HG03520 (cell line): ENCODE measurements at regions not wholly inside any gene's neighbourhood (a gene's known extent, or its start where the extent isn't known, plus 50 kb on each side); places are given as distances from the start of the nearest gene placed in this dataset.
"Not testable (repeated sequence)": the region's sequence is repeated elsewhere in the genome, so short reads cannot be mapped to it uniquely, and the experiment has no call there.

Experiments
- ATAC-seq: cut with Tn5 transposase; IDR thresholded peaks from one replicate; pipeline ENCODE4 v1.9.1; 2021; ENCODE audit warnings: mild to moderate bottlenecking, moderate library complexity; ENCODE audit not compliant: unreplicated experiment

DNA sequence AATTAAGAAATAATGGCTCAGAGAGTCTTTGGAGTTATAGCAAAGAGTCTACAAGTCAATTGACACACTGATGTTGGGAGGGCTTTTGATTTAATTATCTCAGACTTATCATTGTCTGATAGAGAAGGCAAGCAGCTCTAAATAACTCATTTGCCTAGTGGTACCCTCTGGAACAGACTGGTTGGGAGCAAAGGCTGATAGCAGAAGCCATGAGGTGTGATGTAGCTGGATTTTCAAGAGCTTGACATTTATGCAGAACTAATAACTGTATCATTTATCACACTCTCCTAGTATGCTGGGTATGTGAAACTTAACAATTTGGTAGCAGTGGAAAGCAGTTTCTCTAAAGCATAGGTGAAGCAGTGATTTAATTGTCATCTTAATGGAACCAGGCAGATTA lies 380.6 kb downstream of the TENT5A start:
- no peak for ATAC-seq

DNA sequence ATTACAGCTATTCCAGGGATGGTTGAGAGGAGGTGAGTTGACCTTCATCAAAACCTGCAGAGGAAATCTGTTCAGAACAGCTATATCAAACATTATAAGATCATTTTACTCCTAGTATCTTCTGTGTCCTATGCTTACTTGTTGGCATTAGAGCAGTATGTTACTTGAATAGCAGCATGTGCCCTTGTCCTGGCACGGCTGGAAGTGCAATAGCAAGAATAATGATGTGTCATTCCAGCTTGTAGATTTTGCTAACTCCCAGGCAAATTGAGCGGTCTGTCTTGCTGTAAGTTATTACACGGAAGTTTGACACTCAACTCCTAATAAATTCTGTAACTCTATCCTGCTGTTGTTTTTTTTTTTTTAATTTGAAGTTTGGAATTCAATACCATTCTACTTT lies 385.5 kb downstream of the TENT5A start:
- ATAC-seq, result no peak

DNA sequence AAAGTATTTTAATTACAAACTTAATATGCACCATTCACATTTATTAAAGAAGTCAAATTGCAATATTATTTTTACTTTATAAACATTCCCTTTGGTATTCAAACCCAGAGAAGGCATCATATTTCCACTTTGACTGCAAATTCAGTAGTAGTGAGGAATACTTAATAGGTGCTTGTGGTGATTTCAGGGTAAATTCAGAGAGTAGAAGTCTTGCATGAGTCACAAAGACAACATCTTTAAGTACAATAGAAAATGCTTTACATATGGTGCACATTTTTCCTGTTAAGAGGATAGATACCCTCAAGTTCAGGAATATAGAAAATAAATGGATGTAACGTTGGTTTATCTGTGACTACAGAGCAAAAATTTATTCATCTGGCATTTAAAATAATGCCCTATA lies 390.2 kb downstream of the TENT5A start:
- no peak for ATAC-seq

DNA sequence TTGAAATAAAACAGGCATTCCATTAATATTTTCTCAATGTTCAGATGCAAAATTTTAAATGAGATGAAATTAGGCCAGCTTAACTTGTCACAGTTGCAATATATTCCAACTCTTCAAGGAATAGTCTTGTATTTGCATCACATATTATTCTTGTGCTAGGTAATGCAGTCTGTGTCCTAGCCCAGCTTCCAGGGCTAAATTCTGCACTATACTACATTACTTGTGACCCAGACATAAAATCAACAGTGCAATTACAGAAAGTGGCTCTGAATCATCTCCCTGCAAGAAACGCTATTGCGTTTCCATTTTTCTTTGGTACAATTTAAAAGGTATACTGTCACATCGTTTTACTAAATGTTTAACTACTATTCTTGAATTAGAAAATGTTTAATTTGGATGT lies 399.2 kb downstream of the TENT5A start:
- no peak for ATAC-seq

DNA sequence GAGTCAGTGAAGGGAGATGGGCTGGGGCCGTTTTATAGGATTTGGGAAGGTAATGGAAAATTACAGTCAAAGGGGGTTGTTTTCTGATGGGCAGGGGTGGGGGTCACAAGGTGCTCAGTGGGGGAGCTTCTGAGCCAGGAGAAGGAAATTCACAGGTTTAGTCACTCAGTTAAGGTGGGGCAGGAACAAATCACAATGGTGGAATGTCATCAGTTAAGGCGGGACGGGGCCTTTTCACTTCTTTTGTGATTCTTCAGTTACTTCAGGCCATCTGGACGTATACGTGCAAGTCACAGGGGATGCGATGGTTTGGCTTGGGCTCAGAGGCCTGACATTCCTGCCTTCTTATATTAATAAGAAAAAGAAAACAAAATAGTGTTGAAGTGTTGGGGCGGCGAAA lies 408.5 kb downstream of the TENT5A start:
- not testable (repeated sequence) for ATAC-seq

DNA sequence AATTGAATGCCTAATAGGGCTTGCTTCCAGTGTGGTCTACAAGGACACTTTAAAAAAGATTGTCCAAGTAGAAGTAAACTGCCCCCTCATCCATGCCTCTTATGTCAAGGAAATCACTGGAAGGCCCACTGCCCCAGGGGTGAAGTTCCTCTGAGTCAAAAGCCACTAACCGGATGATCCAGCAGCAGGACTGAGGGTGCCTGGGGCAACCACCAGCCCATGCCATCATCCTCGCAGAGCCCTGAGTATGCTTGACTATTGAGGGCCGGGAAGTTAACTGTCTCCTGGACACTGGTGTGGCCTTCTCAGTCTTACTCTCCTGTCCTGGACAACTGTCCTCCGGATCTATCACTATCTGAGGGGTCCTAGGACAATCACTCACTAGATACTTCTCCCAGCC lies 411.5 kb downstream of the TENT5A start:
- ATAC-seq, result no peak

DNA sequence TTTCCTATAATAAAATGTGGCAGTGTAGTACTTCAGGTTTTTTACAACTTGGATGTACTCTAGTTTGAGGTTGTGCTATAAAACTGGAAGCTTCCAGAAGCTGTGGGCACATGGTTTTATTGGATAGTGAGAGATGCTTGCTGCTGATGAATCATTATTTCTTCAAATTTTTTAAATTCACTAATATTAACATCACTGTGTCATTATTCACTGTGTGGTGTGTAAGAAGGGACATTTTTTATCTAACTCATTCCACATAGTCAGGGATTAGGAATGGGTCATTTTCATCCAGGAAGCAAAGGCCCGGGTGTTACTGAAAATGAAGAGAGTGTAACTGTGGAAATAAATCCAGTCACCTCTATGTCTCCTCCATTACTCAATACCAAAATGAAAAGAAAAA lies 421.0 kb downstream of the TENT5A start:
- no peak for ATAC-seq

DNA sequence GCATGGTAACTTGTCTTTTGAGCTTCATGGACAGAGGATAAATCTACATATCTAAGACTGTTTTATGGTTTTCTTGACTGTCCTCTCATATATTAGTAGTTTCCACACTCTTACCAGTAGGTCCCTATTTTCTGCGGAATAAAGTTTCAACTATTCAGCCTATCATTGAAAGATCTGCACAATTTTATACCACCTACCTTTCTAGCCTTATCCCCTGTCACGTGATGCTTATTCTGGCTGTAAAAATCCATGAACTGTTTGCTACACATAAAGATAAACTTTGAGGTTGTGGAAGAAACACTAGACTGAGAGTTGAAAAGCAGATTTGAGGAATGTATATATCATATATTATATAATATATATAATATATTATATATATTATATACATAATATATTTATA lies 423.8 kb downstream of the TENT5A start:
- no peak for ATAC-seq

DNA sequence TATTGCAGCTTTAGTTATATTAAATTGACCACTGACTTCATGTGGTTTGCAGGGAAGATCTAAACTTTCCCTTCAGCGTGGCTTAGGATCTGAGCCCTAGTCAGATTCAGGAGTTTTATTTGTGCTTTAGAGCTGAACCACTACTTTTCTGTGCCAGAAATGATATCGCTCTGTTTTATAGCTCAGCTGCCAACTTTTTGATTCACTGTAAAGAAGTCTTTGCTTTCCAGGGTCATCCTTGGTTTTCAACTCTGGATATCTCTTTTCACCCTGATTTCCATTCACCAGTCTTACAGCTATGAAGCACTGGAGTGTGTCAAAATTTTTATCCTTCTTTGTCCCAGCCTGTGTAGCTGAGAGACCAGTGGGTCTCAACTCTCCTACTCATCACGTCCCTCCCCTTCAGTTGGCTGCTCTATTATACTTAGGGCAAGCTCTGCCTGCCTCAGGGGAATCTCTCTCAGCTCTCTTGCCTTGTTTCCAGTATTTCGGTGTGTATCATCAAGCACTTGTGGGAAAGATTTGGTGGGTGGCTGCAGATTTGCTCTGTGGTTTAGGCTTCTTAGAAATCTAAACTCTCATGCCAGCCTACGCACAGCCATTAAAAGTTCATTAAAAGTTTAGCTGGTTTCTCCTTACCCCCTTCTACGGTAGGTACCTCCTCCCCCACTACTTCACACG lies 425.5 kb downstream of the TENT5A start:
- no peak for ATAC-seq

DNA sequence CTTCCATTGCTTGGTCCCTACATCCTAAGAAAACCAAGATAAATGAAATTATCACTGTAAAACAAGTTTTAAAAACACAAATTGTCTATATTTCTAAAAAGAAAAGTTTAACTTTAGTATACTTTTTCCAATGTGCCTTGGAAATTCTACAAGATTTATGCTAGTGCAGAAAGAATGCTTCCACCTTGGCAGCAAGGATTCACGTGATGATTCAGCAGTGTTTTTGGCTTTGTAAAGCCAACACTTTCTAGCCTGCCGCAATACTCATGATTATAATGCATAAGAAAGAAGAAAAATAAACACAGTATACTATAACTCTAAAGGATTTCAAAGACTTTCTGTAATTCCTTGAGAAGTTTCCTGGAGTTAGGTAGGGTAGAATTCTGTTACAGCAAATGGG lies 442.7 kb downstream of the TENT5A start:
- no peak for ATAC-seq

DNA sequence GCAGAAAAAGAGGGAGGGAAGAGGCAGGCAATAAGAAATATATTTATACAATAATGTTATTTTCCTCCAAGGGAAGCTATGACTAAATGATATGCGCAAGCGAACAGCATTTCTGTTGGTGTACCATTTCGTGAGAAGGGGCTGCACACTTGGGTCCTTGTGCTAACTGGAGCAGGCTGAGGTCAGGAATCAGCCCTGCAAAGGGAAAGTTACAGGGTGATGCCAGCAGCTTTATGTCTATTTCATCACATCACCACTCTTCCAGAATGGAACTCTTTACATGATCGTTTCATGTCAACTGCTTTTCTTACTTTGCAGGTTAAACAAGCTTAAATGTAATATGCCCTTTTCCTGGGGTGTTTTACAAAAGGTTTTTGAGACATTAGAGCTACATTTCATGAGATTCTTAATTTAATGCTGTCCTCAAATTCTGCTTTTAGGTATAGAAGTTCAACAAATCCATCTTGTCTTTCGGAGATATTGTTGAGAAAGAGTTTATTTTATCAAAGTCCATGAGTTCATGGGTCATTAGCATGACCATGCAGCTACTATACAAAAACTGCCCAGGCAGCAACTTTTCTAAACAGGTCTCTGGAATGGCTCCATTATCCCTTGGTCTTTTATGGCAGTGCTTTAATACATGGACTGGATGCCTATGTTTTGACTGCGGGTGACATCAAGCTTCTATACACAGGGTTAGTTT lies 443.8 kb downstream of the TENT5A start:
- no peak for ATAC-seq

DNA sequence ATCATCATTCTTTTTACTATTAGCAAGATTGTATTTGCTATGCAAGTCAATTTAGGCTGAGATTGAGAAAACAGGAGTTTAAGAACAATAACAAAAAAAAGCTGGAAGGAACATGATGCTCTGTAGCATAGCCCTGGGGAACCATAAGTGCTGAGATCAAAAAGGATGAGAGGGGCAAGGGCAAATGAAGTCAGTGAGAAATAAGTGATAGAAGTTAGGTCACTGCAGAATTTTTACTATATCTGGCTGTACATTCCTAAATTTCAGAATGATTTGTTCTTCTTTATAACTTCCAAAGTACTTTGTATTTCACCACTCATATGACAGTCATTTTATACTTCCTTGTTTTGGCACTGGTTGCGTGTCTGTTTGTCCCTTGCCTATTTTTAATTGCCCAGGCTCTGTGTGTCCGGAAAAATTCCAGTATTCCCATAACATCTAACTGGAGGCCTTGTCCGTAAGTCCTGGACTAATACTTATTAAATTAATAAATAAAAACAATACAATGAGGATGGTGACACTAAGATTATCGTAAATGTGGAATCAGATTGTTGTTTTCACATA lies 444.7 kb downstream of the TENT5A start:
- no peak for ATAC-seq

DNA sequence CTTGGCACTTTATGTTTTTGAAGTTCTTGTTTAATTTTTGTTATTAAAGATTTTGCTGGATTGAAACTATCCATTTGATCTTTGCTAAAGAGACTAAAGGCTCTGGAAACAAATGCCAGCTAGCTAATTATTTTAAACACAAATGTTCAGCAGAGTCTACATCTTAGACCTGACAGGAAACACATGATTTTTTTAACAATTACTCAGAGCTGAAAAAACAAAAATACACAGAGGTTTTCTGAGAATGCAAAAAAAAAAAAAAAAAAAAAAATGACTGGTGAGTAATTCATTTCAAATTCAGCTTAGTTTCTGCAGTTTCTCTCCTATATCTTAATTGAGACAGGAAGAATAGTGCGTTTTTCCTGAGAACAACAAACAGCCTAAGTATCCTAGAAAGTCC lies 448.0 kb downstream of the TENT5A start:
- no peak for ATAC-seq

DNA sequence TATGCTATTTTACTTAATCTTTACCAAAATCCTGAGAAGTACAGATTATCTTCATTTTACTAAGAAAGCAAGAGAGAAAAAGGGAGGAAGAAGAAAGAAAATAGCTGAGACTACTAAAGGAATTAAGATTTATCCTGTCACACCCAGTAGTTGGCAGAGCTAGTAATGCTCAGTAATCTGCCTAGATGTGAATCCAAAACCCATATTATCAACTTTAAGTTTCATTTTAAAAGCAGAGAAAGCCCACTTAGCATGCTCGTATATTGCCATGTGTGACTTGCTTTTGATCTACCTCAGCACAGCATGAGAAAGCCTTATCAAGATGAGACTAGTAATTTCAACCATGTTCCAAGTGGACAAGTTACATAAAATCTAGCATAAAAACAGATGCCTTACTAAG lies 451.5 kb downstream of the TENT5A start:
- no peak for ATAC-seq

DNA sequence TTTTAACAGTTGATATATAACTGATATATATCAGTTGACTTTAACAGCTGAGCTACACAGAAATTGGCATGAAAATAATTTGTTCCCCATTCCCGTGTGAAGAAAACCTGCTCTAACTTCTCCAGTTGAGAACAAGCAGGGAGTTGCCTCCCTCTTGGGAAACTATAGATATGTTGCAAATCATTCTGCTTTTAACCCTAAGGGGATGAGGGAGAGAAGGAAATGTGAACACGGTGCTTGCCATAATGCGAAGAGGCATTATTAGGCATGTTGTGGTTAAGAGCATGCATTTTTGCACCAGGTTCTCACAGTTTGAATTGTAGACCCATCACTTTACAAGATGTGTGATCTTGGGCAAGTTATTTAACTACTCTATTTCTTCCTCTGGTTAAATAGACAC lies 453.7 kb downstream of the TENT5A start:
- no peak for ATAC-seq

DNA sequence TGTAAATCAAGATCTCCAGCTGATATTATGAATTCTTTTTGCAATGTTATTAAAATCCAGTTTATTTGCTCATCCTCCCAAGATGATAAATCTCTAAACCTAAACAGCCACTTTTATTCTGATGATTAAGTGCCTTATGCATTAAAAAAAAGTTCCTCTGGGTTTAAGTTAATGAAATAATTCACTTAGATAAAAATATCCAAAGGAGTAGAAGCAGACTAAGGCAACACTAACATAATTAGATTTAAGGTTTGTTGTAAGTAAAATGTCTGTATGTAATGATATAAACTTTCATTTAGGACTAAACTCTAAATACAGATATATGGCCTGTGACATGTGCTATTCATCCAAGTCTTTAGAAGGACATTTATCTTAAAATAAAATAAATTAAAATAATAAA lies 457.2 kb downstream of the TENT5A start:
- no peak for ATAC-seq

DNA sequence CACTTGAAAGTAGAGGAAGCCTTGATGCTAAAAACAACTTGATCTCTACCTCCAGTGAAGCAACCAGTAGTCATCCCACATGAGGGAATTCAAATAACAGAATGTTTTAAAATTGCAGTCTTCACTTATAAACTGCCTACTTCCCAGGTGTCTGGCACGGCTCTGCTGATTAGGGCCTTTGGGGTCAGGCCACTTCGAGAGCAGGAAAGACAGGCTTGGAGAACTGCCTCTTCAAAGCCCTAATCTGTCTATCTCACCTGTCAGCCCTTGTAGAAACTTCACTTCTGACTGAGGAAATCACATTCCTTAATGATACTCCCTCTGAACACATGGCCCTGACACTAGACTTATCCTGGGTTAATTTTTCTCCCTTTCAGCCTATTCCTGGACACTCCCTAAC lies 458.6 kb downstream of the TENT5A start:
- ATAC-seq, result no peak

DNA sequence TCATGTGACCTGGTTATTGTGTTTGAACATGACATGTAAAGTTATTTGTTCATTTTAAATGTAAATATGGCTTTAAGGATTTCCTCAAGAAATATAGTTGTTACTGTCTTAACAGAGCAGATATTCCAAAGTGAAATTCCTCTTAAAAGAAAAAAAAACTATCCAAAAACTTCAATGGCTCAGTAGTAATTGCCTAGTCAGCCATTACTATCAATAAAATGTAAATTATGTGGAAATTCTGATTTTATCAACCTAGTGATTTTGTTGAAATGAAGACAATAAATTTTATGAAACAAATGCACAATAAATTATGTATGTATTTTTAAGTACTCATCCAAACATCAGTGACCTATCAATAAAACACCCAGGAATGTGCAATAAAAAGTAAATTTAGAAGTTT lies 463.3 kb downstream of the TENT5A start:
- ATAC-seq, result no peak

DNA sequence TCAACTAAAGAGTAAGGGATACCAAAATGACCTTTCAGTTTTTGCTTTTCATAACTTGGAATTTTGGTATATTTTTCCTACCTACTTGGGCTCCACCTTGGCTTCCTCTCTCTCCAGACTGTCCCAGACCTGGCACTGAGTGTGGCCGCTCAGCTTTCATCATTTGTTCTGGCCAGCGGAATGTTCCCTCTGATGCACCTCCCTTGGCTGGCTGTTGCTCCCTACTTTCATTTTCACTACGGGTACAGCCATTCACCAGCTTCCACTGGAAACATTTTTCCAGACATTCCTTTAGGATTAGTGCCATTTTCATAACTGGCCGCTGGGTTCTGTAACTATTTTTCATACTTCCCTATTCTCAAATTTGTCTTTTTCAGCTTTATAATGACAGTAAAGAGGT lies 487.4 kb downstream of the TENT5A start:
- no peak for ATAC-seq

DNA sequence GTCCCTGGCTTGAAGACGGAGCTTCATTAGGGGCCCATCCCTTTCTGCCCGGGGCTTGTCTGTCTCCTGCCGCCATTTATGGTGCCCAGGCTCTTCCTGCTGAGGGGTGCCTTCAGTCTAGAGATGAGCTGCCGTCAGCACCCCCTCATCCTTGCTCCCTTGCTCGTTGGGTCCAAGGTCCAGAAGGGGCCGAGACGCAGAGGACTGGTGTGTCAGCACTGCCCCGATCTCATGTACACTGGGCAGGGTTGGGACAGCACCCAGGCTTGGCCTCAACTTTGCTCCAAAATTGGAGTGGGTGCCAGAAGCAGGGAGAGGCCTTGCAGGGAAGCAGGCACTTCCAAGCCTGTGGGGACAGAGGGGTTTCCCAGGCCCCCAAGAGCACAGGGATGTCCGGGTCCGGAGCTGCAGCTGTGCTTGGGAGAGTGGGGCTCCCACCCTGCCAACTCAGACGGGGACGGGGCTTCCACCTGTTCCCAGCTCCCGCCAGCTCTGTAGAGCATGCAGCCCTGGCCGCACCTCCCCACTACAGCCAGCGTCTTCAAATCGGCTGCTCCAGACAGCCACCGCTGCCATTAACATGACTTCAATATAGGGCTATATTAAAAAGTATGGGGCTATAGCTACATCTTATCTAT lies 488.8 kb downstream of the TENT5A start:
- ATAC-seq, result no peak

DNA sequence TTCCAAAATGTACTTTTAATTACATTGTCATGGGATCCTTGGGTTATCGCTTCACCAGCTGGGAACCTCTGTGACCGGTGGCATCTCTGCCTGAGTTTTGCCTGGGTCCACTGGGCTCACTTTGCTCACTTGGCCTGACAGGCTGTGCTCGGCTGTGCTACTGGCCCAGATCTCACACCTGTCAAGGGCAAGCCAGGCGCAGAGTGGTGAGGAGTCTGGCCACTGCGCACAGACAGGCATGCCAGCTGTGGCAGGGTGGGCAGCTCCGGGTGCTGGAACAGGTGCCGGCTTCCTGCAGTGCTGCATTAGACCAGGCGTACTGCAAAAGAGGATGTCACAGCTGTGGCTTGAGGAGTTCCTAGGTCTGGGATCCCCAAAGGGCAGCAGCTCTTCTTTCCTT lies 489.8 kb downstream of the TENT5A start:
- ATAC-seq, result no peak

DNA sequence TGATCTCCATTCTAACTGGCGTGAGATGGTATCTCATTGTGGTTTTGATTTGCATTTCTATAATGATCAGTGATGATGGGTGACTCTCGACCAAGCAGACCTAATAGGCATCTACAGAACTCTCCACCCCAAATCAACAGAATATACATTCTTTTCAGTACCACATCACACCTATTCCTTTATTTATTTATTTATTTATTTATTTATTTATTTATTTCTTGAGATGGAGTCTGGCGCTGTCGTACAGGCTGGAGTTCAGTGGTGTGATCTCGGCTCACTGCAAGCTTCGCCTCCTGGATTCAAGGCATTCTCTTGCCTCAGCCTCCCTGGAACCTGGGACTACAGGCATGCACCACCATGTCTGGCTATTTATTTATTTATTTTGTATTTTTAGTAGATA lies 496.3 kb downstream of the TENT5A start:
- ATAC-seq, result not testable (repeated sequence)
